ENCODE measurements at regions not wholly inside any gene's neighbourhood (a gene's known extent, or its start where the extent isn't known, plus 50 kb on each side); places are given as distances from the start of the nearest gene placed in this dataset.

- Histone ChIP-seq H2AFZ (ENCODE audit: low read depth) (no peak overlapping the region), H3K27ac (ENCODE audit: low read depth in 2 of 2, low read length in 1 of 2) (no peak overlapping the region), H3K79me2 (ENCODE audit: insufficient read depth) (no peaks in the 10 kb centered on the region), H3K9me3 (0 out of 2 replicates have a peak, but pooled peaks cover 5% of the 10 kb centered on the region), H3K9ac (no peak overlapping the region), H3K36me3 (replicated peaks in 1 of 2; ENCODE audit: control insufficient read depth in 1 of 2, insufficient read depth in 2 of 2, low read length in 1 of 2) (no peaks in the 10 kb centered on the region), H3K4me3 (ENCODE audit: low read depth in 2 of 2, low read length in 1 of 2) (no peak overlapping the region), H4K20me1 (ENCODE audit: insufficient read depth) (no peaks in the 10 kb centered on the region), H3K4me2 (no peak overlapping the region), H3K9me2 (no peaks in the 10 kb centered on the region), H3K4me1 (ENCODE audit: control insufficient read depth in 1 of 2, insufficient read depth in 2 of 2, low read depth in 1 of 2, low read length in 1 of 2) (no peaks in the 10 kb centered on the region), H3K27me3 (ENCODE audit: insufficient read depth) (no peaks in the 10 kb centered on the region), H3F3A (replicated peaks; ENCODE audit: insufficient read depth) (no peaks in the 10 kb centered on the region)
- ChIA-PET POLR2A (no interaction called here), CTCF (interaction anchor here (1.0 to 1.2 kb wide), 2 partner anchors 11 to 57 kb away, joined by 3 read pairs; no protein-coding TSS in a partner anchor)
- WGBS (ENCODE audit: low lambda C conversion rate), result 55% methylated on average over 11 of the region's 11 CpGs
- no peak for DNase-seq
- no peak for TF ChIP-seq TCF12 (IDR thresholded peaks at IDR 0.05)
These were observed 141.0 kb upstream of the MYT1L start for GRCh38 chr2:2472044-2472443.

- Histone ChIP-seq H3K4me2 (no peak overlapping the region), H3F3A (replicated peaks; ENCODE audit: insufficient read depth) (no peaks in the 10 kb centered on the region), H3K36me3 (replicated peaks in 1 of 2; ENCODE audit: control insufficient read depth in 1 of 2, insufficient read depth in 2 of 2, low read length in 1 of 2) (no peaks in the 10 kb centered on the region), H3K79me2 (ENCODE audit: insufficient read depth) (no peaks in the 10 kb centered on the region), H3K27ac (ENCODE audit: low read depth in 2 of 2, low read length in 1 of 2) (no peak overlapping the region), H3K4me3 (ENCODE audit: low read depth in 2 of 2, low read length in 1 of 2) (no peak overlapping the region), H3K9me3 (no peaks in the 10 kb centered on the region), H3K9me2 (no peaks in the 10 kb centered on the region), H2AFZ (ENCODE audit: low read depth) (no peak overlapping the region), H3K4me1 (ENCODE audit: control insufficient read depth in 1 of 2, insufficient read depth in 2 of 2, low read depth in 1 of 2, low read length in 1 of 2) (peaks cover 0 to 9% of the 10 kb centered on the region in 2 experiments; a peak in 1 of 4 replicates), H3K27me3 (ENCODE audit: insufficient read depth) (no peaks in the 10 kb centered on the region), H3K9ac (no peak overlapping the region), H4K20me1 (ENCODE audit: insufficient read depth) (no peaks in the 10 kb centered on the region)
- TF ChIP-seq CHD2 (IDR thresholded peaks at IDR 0.05; ENCODE audit: low read length, partially characterized antibody) (no peak), FOXM1 (IDR thresholded peaks at IDR 0.05; ENCODE audit: low read depth) (no peak), EZH2phosphoT487 (IDR thresholded peaks at IDR 0.05; ENCODE audit: borderline replicate concordance, low read depth) (no peak), PBX3 (IDR thresholded peaks at IDR 0.05) (no peak), FOXJ3 (CRISPR knock-in tag; IDR thresholded peaks at IDR 0.05) (no peak), ELF1 (IDR thresholded peaks at IDR 0.05) (no peak), GATA2 (CRISPR knock-in tag; IDR thresholded peaks at IDR 0.05) (no peak), TCF12 (IDR thresholded peaks at IDR 0.05) (no peak), RAD21 (IDR thresholded peaks at IDR 0.05; ENCODE audit: low read length) (no peak), SMC3 (IDR thresholded peaks at IDR 0.05; ENCODE audit: low read depth, low read length) (no peak), MAX (IDR thresholded peaks at IDR 0.05; ENCODE audit: low read depth) (no peak), RXRA (IDR thresholded peaks at IDR 0.05; ENCODE audit: borderline replicate concordance, low read depth) (no peak), NFIC (IDR thresholded peaks at IDR 0.05; ENCODE audit: borderline replicate concordance) (no peak), GABPA (IDR thresholded peaks at IDR 0.05; ENCODE audit: low read depth) (no peak)
- POLR2A ChIA-PET, result no interaction called here
- 24% methylated on average over 9 of the region's 9 CpGs for WGBS (ENCODE audit: low lambda C conversion rate)
- CTCF ChIA-PET, result interaction anchor here (0.8 to 1.1 kb wide), 2 partner anchors 8 to 20 kb away, joined by 3 read pairs; no protein-coding TSS in a partner anchor
- DNase-seq, result no peak
These were observed 135.5 kb upstream of the MYT1L start for GRCh38 chr2:2466534-2466933.
